GM21515 (cell line): ENCODE measurements at regions not wholly inside any gene's neighbourhood (a gene's known extent, or its start where the extent isn't known, plus 50 kb on each side); places are given as distances from the start of the nearest gene placed in this dataset.

Experiments
- ATAC-seq: cut with Tn5 transposase; IDR thresholded peaks from one replicate; pipeline ENCODE4 v1.9.1; 2021; ENCODE audit not compliant: unreplicated experiment

GRCh38 chr10:107413971-107414370 is 249.5 kb upstream of the SORCS1 start:
- no peak for ATAC-seq

DNA sequence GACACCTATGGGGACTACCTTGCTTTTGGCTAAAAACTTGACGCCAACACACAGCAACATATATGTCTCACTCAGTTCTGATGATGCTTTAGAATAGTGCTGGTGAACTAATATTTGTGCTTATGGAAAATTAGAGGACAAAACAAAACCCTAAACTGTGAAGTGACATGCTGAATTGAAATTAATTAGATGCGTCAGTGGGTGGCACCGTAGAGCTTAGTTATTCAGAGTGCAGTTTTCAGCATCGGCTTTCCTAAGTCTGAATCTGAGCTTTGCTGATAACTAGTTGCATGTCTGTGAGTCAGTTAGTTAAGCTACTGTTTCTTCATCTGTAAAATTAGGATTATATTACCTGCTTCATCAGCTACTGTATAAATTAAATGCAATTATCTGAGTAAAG is 245.0 kb upstream of the SORCS1 start:
- no peak for ATAC-seq

DNA sequence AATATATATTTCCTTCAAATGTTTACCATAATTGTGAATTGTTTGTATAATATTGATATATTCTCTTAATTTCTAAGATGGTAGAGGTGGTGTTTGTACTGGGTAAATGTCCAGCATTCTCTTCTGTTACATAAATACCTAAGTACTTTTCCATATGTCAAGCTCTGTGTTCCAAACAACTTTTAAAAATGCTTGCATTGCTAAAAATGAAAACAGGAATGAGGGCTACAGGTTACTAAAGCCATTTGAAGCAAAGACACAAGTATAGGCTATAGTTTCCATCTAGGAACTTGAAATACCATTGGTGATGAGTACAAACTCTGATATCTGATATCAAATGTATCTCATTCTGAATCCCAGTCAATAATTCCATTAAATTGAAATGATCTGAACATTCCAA is 233.6 kb upstream of the SORCS1 start:
- ATAC-seq = no peak

- no peak for ATAC-seq
Observed at GRCh38 chr10:107391901-107392300, 227.4 kb upstream of the SORCS1 start.

DNA sequence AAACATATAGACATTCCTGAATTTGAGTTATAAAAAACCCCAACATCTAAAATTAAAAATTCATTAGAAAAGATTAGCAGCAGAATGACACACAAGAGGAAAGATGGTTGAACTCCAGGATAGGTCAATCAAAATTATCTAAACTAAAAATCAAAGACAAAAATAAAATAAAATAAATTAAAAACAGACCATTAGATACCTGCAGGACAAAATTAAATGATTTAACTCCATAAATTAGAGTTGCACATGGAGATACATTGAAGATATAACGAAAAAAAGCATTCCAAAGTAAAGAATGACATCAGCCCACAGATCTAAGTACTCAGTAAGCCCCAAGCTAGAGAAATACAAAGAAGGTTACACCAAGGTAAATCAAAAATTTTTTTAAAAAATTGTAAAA is 226.1 kb upstream of the SORCS1 start:
- ATAC-seq = no peak

DNA sequence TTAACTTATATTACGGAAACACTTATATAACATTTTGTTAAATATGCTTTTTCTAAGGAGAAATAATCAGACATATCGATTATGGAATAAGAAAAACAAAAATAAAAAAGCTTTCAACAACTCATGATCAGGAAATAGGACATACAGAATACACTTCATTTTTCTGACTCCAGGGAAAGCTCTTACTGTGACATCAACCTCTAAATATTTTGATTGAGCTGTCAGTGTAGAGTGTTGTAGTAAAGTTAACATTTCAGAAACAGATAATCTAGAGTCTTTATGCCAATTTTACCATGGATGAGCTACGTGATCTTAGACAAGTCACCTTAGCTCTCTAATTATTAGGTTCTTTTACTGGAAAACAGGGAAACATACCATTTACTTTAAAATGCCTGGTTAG is 218.9 kb upstream of the SORCS1 start:
- ATAC-seq = no peak

- ATAC-seq = no peak
Observed at GRCh38 chr10:107379601-107380000, 215.1 kb upstream of the SORCS1 start.

DNA sequence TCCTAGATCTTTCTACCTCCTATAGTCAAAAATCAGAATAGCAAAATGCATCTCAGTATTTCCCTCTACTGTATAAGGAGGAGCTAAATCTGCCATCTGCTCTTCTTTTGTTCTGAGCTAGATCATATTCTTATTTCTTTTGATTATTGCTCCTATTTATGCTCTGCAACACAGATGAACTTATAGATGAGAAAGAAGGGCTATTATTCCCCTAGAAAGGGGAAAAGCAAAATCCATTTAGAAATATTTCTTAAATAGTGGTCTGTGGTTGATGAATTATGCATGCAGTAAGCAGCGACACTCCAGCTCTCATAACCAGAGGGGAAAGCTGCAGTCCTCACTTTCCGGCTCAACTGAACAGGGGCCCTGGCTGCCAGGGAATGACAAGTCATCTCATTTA is 207.3 kb upstream of the SORCS1 start:
- ATAC-seq = no peak

DNA sequence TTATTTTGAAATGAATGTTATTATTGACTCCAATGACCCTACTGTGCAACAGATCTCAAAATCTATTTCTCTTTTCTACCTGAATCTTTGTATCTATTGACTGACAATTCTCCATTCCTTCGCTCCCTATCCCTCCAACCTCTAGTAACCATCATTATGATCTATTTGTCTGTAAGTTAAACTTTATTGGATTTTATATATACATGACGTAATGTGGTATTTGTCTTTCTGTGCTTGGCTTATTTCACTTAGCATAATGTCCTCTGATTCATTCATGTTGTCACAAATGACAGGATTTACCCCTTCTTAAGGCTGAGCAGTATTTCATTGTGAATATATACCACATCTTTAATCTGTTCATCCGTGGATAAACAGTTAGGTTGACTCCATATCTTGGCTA is 200.4 kb upstream of the SORCS1 start:
- ATAC-seq = no peak

DNA sequence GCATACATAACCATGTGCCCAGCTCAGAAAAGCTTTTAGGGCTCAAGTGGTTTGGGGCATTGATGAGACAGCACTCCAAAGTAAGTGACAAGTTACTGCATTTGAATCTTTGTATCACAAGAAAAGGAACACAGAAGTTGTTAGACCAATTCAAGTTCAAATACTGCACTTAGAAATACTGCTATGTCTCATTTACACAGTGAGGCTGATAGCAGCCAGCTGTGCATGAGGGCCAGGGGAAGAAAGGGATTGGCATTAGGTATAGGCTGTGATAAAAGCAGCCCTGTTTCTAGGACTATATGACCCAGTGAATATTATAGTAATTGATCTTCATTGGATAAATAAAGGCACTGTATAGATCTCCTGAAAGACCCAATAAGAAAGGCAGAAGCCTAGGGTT is 197.8 kb upstream of the SORCS1 start:
- ATAC-seq = no peak

DNA sequence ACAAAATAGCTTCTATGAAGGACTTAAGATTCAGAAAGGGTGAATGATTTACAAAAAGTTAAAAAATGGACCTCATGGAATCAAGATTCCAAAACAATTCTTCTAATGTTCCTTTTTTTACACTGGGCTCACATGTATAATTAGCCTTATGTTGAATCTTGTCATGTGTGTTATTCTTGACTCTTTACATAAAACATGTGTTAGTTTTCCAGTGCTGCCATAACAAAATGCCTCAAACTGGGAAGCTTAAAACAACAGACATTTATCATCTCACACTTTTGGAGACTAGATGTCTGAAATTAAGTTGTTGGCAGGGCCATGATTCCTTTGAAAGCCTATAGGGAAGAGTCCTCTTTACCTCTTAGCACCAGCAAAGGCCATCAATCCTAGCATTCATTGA is 192.5 kb upstream of the SORCS1 start:
- no peak for ATAC-seq

DNA sequence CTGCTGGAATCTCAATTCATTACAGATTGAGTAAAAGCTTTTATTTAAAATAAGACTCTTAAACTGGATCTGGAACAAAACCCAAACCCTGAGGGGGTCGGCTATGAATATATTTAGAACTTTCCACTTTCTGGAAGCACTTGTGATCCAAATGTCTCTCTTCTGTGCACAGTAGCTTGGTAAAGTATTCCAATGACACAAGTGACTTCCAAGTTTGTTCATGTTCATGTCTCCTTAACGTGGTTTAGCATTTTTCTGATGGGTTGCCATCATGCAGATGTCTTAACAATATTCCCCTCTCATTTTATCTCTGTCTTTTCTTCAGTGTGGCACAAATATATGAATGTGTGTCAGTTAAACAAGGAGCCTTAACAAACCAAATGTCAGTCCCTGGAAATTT is 191.9 kb upstream of the SORCS1 start:
- no peak for ATAC-seq

DNA sequence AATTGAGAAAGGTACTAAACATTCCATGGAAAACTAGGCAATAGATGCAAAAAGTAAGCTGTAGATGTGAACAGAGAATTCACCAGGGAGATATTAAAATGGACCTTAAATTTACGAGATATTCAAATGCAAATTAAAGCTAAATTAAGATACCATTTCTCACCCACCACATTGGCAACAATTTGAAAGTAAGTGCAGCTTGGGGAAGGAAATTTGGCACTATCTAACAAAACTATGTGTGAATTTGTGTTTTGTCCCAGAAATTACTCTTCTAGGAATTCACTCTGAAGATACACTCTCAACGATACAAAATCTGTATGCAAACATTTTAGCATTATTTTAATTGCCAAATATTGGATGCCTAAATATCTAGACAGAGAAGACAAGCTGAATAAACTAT is 178.2 kb upstream of the SORCS1 start:
- no peak for ATAC-seq

DNA sequence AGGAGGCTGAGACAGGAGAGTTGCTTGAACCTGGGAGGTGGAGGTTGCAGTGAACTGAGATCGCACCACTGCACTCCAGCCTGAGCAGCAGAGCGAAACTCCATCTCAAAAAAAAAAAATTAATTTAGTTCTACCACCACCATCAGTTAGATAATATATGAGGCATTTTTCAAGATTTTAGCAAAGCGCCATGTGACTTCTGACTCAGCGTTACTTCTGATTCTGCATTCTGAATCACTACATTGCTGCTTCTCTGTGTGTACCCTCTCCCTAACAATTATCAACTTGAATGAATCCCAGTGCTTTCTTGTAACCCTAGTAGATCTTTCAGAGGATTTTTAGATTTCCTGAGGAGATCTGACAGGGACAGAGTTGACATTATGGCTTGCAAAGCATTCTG is 176.8 kb upstream of the SORCS1 start:
- ATAC-seq = no peak

- no peak for ATAC-seq
Observed at GRCh38 chr10:107340326-107340725, 175.8 kb upstream of the SORCS1 start.

GRCh38 chr10:107336061-107336460 is 171.6 kb upstream of the SORCS1 start:
- no peak for ATAC-seq

GRCh38 chr10:107317592-107317991 is 153.1 kb upstream of the SORCS1 start:
- ATAC-seq = no peak

GRCh38 chr10:107303203-107303602 is 138.7 kb upstream of the SORCS1 start:
- ATAC-seq = no peak

GRCh38 chr10:107299606-107300005 is 135.1 kb upstream of the SORCS1 start:
- ATAC-seq = no peak

- no peak for ATAC-seq
Observed at GRCh38 chr10:107284187-107284586, 119.7 kb upstream of the SORCS1 start.

DNA sequence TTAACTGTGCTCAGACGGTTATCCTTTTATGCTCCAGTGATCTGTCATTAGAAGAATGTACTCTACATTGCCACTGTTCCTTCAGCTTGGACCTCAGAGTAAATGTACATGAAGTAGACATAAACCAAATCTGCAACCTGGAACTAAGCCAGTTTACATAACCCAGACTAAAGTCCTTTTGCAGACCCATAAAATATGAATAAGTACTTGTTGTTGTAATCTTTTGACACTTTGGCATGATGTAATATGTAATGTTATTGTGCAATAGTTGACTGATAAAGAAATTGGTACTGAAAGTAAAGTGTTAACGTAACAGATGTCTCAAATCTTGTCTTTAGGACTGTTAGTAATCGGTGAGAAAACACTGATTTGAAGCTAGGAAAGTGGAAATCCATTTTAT is 115.8 kb upstream of the SORCS1 start:
- no peak for ATAC-seq

DNA sequence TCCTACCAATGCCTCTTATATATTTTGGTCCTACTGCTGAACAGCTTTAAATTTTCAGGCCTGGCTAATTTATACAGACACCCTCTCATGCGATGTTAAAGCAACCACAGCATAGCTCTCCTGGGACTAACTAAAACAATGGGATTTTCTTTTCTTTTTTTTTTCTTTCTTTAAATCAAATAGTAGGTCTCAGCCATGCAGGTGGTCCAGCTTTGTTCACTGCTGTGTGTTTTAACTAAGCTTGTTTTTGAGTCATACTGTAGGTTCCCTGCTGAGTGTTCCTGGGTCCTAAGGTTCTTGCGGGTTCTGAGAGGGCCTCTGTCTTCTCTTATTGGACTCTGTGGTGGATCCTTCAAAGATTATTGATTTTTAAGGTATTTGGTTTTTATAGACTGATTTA is 113.1 kb upstream of the SORCS1 start:
- ATAC-seq = no peak

GRCh38 chr10:107275806-107276205 is 111.3 kb upstream of the SORCS1 start:
- no peak for ATAC-seq

DNA sequence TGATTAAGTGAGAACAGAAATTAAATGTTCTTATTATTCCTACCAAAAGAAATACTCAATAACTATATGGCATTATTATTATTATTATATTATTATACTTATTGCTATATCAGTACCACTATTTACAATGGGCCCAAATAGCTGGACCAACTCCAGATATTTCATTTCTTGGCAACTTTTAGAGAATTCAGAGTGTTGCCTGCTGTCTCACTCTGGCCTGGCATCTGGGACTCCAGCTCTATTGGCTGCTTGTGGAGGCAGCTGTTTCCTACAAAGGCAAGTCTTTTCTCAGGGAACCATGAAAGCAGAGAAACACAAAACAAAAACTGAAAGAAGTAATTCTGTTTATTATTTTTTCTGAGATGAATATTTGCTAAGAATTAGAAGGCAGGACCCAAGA is 105.1 kb upstream of the SORCS1 start:
- ATAC-seq = no peak
